Gastrocnemius medialis (tissue), 4 donors: ENCODE measurements at regions not wholly inside any gene's neighbourhood (a gene's known extent, or its start where the extent isn't known, plus 50 kb on each side); places are given as distances from the start of the nearest gene placed in this dataset.

Experiments
- CTCF ChIP-seq, 5 experiments: fragments of 450-650 bp in 3 of 5; fragments of 200-600 bp in 2 of 5; sonication (generic) in 2 of 5; IDR thresholded peaks in 4 of 5; conservative IDR thresholded peaks in 1 of 5; 1 replicate in 4 of 5; 2 replicates in 1 of 5; pipeline ENCODE4 v1.5.1; 2016 to 2019; ENCODE audit warnings: antibody characterized with exemption in 5 of 5, mild to moderate bottlenecking in 3 of 5, moderate library complexity in 3 of 5
- POLR2A ChIP-seq, 2 donors: fragments of 450-650 bp; IDR thresholded peaks; one replicate each; pipeline ENCODE4 v1.6.1; 2017; ENCODE audit warnings: antibody characterized with exemption in 2 of 2, mild to moderate bottlenecking in 2 of 2, moderate library complexity in 2 of 2

DNA sequence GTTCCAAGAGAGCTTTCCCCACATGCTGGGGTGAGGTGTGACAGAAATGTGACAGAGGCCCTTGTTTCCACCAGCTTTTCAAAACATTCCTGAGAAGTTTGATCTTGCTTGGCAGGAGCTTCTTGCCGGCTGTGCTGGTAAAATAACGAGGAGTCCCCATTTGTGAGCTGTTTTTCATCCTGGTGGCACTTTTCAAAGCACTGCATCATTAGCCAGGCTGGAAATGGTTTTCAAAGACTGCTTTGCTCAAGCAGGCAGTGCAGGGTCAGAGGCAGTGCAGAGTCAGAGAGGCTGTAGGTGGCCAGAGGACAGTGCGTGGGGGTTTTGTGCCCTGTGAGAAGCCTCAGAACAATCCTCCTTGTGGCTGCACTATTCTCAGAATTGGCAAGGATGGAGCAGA, 75.8 kb upstream of the KCNA3 start:
- TF ChIP-seq CTCF (IDR thresholded peaks at IDR 0.05 in 4 of 5, conservative IDR thresholded peaks at IDR 0.05 in 1 of 5) (no peak), POLR2A (IDR thresholded peaks at IDR 0.05) (no peak)
